ENCODE measurements at regions not wholly inside any gene's neighbourhood (a gene's known extent, or its start where the extent isn't known, plus 50 kb on each side); places are given as distances from the start of the nearest gene placed in this dataset.

GRCh38 chr6:105896052-105896820, 189.9 kb upstream of the PRDM1 start:
- no peaks in the 10 kb centered on the region for H3K27me3 ChIP-seq (ENCODE audit: control insufficient read depth in 1 of 2, insufficient read depth in 2 of 2, low read length in 1 of 2)
- no peak for ATAC-seq (ENCODE audit: low FRiP score)
- H3K36me3 ChIP-seq (ENCODE audit: control insufficient read depth in 1 of 2, insufficient read depth in 2 of 2, low read length in 1 of 2), result no peaks in the 10 kb centered on the region
- intact Hi-C loops (cut with DNase I), result no loop called here
- no peak overlapping the region for H3K4me3 ChIP-seq (ENCODE audit: low read length in 2 of 2)
- WGBS, 2 donors, result 62% methylated on average over 12 of the region's 12 CpGs
- no peak overlapping the region for H3K27ac ChIP-seq (ENCODE audit: low read depth in 1 of 2, low read length in 2 of 2)
- DNase-seq, result no peak
- H3K9me3 ChIP-seq (ENCODE audit: control insufficient read depth, low read length), result no peaks in the 10 kb centered on the region
- no peaks in the 10 kb centered on the region for H3K4me1 ChIP-seq (ENCODE audit: control insufficient read depth in 1 of 2, insufficient read depth in 2 of 2, low read length in 2 of 2)

- Histone ChIP-seq H3K27ac (ENCODE audit: low read depth in 1 of 2, low read length in 2 of 2) (no peak overlapping the region), H3K27me3 (ENCODE audit: control insufficient read depth in 1 of 2, insufficient read depth in 2 of 2, low read length in 1 of 2) (no peaks in the 10 kb centered on the region), H3K36me3 (ENCODE audit: control insufficient read depth in 1 of 2, insufficient read depth in 2 of 2, low read length in 1 of 2) (no peaks in the 10 kb centered on the region), H3K9me3 (ENCODE audit: control insufficient read depth, low read length) (no peaks in the 10 kb centered on the region), H3K4me1 (ENCODE audit: control insufficient read depth in 1 of 2, insufficient read depth in 2 of 2, low read length in 2 of 2) (no peaks in the 10 kb centered on the region), H3K4me3 (ENCODE audit: low read length in 2 of 2) (no peak overlapping the region)
- 80 to 85% methylated on average over 1 of the region's 1 CpG for WGBS, 2 donors
- DNase-seq (no peak), ATAC-seq (ENCODE audit: low FRiP score) (no peak)
- intact Hi-C loops (cut with DNase I), result no loop called here
These were observed 191.6 kb upstream of the PRDM1 start for GRCh38 chr6:105894556-105894955.

- intact Hi-C loops (cut with DNase I), result no loop called here
- ATAC-seq (ENCODE audit: low FRiP score), result no peak
These were observed 192.4 kb upstream of the PRDM1 start for GRCh38 chr6:105893741-105894140.

GRCh38 chr6:105892577-105893262, 193.4 kb upstream of the PRDM1 start:
- 67 to 72% methylated on average over 3 of the region's 3 CpGs for WGBS, 2 donors
- Histone ChIP-seq H3K4me3 (ENCODE audit: low read length in 2 of 2) (no peak overlapping the region), H3K9me3 (ENCODE audit: control insufficient read depth, low read length) (no peaks in the 10 kb centered on the region), H3K27me3 (ENCODE audit: control insufficient read depth in 1 of 2, insufficient read depth in 2 of 2, low read length in 1 of 2) (no peaks in the 10 kb centered on the region), H3K4me1 (ENCODE audit: control insufficient read depth in 1 of 2, insufficient read depth in 2 of 2, low read length in 2 of 2) (no peaks in the 10 kb centered on the region), H3K27ac (ENCODE audit: low read depth in 1 of 2, low read length in 2 of 2) (no peak overlapping the region), H3K36me3 (ENCODE audit: control insufficient read depth in 1 of 2, insufficient read depth in 2 of 2, low read length in 1 of 2) (no peaks in the 10 kb centered on the region)
- DNase-seq (no peak), ATAC-seq (ENCODE audit: low FRiP score) (no peak)
- intact Hi-C loops (cut with DNase I), result no loop called here

More at GRCh38 chr6:105893741-105894140, 192.4 kb upstream of the PRDM1 start:
- H3K36me3 ChIP-seq (ENCODE audit: control insufficient read depth in 1 of 2, insufficient read depth in 2 of 2, low read length in 1 of 2), result no peaks in the 10 kb centered on the region
- H3K9me3 ChIP-seq (ENCODE audit: control insufficient read depth, low read length), result no peaks in the 10 kb centered on the region
- no peak overlapping the region for H3K4me3 ChIP-seq (ENCODE audit: low read length in 2 of 2)
- no peaks in the 10 kb centered on the region for H3K27me3 ChIP-seq (ENCODE audit: control insufficient read depth in 1 of 2, insufficient read depth in 2 of 2, low read length in 1 of 2)
- H3K27ac ChIP-seq (ENCODE audit: low read depth in 1 of 2, low read length in 2 of 2), result no peak overlapping the region
- WGBS, 2 donors, result 85 to 88% methylated on average over 7 of the region's 7 CpGs
- DNase-seq, result no peak
- H3K4me1 ChIP-seq (ENCODE audit: control insufficient read depth in 1 of 2, insufficient read depth in 2 of 2, low read length in 2 of 2), result no peaks in the 10 kb centered on the region

- DNase-seq, result no peak
- 61 to 75% methylated on average over 4 of the region's 4 CpGs for WGBS, 2 donors
- no peaks in the 10 kb centered on the region for H3K27me3 ChIP-seq (ENCODE audit: control insufficient read depth in 1 of 2, insufficient read depth in 2 of 2, low read length in 1 of 2)
- H3K9me3 ChIP-seq (ENCODE audit: control insufficient read depth, low read length), result no peaks in the 10 kb centered on the region
- H3K27ac ChIP-seq (ENCODE audit: low read depth in 1 of 2, low read length in 2 of 2), result no peak overlapping the region
- no peak for ATAC-seq (ENCODE audit: low FRiP score)
- intact Hi-C loops (cut with DNase I), result no loop called here
- H3K36me3 ChIP-seq (ENCODE audit: control insufficient read depth in 1 of 2, insufficient read depth in 2 of 2, low read length in 1 of 2), result no peaks in the 10 kb centered on the region
- no peak overlapping the region for H3K4me3 ChIP-seq (ENCODE audit: low read length in 2 of 2)
- H3K4me1 ChIP-seq (ENCODE audit: control insufficient read depth in 1 of 2, insufficient read depth in 2 of 2, low read length in 2 of 2), result no peaks in the 10 kb centered on the region
These were observed 195.5 kb upstream of the PRDM1 start for GRCh38 chr6:105890521-105891244.

- Histone ChIP-seq H3K4me1 (ENCODE audit: control insufficient read depth in 1 of 2, insufficient read depth in 2 of 2, low read length in 2 of 2) (no peaks in the 10 kb centered on the region), H3K36me3 (ENCODE audit: control insufficient read depth in 1 of 2, insufficient read depth in 2 of 2, low read length in 1 of 2) (no peaks in the 10 kb centered on the region), H3K4me3 (ENCODE audit: low read length in 2 of 2) (no peak overlapping the region), H3K27ac (ENCODE audit: low read depth in 1 of 2, low read length in 2 of 2) (no peak overlapping the region), H3K27me3 (ENCODE audit: control insufficient read depth in 1 of 2, insufficient read depth in 2 of 2, low read length in 1 of 2) (no peaks in the 10 kb centered on the region), H3K9me3 (ENCODE audit: control insufficient read depth, low read length) (no peaks in the 10 kb centered on the region)
- 76 to 93% methylated on average over 2 of the region's 2 CpGs for WGBS, 2 donors
- intact Hi-C loops (cut with DNase I), result no loop called here
- ATAC-seq (ENCODE audit: low FRiP score) (no peak), DNase-seq (no peak)
These were observed 196.2 kb upstream of the PRDM1 start for GRCh38 chr6:105889902-105890301.

- ATAC-seq (ENCODE audit: low FRiP score), result no peak
- H3K36me3 ChIP-seq (ENCODE audit: control insufficient read depth in 1 of 2, insufficient read depth in 2 of 2, low read length in 1 of 2), result no peaks in the 10 kb centered on the region
- no peaks in the 10 kb centered on the region for H3K27me3 ChIP-seq (ENCODE audit: control insufficient read depth in 1 of 2, insufficient read depth in 2 of 2, low read length in 1 of 2)
- H3K4me1 ChIP-seq (ENCODE audit: control insufficient read depth in 1 of 2, insufficient read depth in 2 of 2, low read length in 2 of 2), result no peaks in the 10 kb centered on the region
- DNase-seq, result no peak
- no peaks in the 10 kb centered on the region for H3K9me3 ChIP-seq (ENCODE audit: control insufficient read depth, low read length)
- H3K27ac ChIP-seq (ENCODE audit: low read depth in 1 of 2, low read length in 2 of 2), result no peak overlapping the region
- WGBS, 2 donors, result 81 to 87% methylated on average over 7 of the region's 7 CpGs
- H3K4me3 ChIP-seq (ENCODE audit: low read length in 2 of 2), result no peak overlapping the region
- intact Hi-C loops (cut with DNase I), result no loop called here
These were observed 199.2 kb upstream of the PRDM1 start for GRCh38 chr6:105886814-105887544.

GRCh38 chr6:105886066-105886813, 199.9 kb upstream of the PRDM1 start:
- Histone ChIP-seq H3K9me3 (ENCODE audit: control insufficient read depth, low read length) (no peaks in the 10 kb centered on the region), H3K27ac (ENCODE audit: low read depth in 1 of 2, low read length in 2 of 2) (no peak overlapping the region), H3K36me3 (ENCODE audit: control insufficient read depth in 1 of 2, insufficient read depth in 2 of 2, low read length in 1 of 2) (no peaks in the 10 kb centered on the region), H3K4me1 (ENCODE audit: control insufficient read depth in 1 of 2, insufficient read depth in 2 of 2, low read length in 2 of 2) (no peaks in the 10 kb centered on the region), H3K4me3 (ENCODE audit: low read length in 2 of 2) (no peak overlapping the region), H3K27me3 (ENCODE audit: control insufficient read depth in 1 of 2, insufficient read depth in 2 of 2, low read length in 1 of 2) (no peaks in the 10 kb centered on the region)
- intact Hi-C loops (cut with DNase I), result no loop called here
- DNase-seq (no peak), ATAC-seq (ENCODE audit: low FRiP score) (no peak)
- 39 to 48% methylated on average over 7 of the region's 7 CpGs for whole genome bisulfite sequencing, 2 donors

All from aorta (tissue), 5 donors.